GM03348 (cell line): ENCODE measurements at regions not wholly inside any gene's neighbourhood (a gene's known extent, or its start where the extent isn't known, plus 50 kb on each side); places are given as distances from the start of the nearest gene placed in this dataset.
"Not testable (repeated sequence)": the region's sequence is repeated elsewhere in the genome, so short reads cannot be mapped to it uniquely, and the experiment has no call there.

Experiments
- DNase-seq: peaks from one replicate; pipeline ENCODE4 v3.0.0; 2012; ENCODE audit warnings: low spot score

DNA sequence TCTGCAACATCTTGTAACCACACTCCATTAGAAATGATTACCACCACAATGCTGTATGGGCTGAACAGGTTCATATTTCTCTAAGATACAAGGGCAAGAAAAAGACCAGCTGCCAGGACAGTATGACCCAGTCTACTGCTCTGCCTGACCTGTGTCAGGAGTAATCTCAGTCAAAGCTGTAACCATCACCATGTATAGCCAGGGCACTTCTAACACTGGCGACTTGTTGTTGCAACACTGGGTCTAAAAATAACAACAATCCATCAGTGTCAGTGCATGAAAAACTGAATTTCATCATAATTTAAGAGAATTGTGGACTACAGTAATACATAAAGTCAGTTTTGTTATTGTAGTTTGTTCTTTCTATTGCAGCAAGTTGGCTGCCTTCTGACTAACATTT lies 738.6 kb upstream of the ADGRB3 start:
- DNase-seq: no peak

DNA sequence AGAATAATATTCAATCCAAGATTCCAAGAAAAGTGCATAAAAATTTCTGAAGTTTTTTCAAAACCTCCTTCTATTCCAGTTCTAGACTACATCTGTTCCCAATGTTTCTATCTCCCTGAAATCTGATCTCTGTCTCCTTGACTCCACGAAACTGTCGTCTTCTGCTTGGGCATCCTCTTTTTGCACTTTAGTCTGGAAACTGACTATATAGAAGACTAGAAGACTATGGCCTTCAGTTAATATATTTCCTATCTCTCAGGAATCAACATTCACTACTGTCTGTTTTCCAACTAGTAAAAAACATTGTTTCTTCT lies 745.4 kb upstream of the ADGRB3 start:
- no peak for DNase-seq

DNA sequence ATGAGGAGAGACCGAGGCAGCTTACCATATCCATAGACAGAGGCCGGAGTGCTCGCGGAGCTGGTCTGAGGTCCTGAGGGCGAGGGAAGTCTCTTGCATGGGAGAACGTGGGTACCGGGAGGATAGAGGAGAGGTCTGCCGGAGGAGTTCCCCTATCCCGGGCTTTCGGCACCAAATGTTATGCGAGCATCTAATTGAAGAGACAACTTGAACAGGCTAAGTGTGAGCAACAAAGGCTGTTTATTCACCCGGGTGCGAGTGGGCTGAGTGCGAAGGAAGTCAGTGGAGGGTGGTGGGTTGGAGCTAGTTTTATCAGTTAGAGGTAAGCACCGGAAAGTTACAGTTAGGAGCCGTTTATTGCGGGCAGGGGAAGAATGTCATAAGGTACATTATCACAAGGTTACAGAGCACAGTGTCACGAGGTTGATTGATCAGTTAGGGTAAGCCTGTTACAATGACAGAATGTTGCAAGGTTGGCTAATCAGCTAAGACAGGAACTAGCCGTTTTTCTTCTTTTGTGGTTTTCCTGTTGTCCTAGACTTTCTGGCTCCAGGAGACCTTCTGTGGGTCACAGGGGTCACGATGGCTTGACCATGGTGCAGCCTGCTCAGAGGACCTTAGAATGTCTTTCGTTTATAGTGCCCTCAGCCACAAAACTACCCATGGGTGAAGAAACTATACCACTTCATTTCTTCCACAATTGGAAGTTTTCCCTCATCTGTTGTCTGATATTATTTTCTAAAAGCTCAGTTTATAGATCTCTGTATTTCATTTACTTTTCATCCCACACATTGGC lies 746.0 kb upstream of the ADGRB3 start:
- DNase-seq: no peak

DNA sequence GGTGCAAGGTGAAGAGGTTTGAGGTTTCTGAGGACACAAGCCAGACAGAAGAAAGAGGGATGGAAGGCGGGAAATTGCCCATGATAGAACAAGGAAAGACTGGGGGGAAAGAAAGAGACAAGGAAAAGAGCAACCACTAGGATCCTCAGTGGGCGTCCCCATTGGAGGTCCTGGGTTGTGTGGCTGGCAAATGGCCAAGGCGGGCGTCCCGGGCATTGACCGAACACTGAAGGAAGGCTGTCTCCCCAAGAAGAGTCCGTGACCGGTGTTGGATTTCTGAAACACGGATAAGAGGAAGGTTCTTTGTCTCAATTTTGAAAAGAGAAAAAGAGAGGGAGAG lies 746.6 kb upstream of the ADGRB3 start:
- no peak for DNase-seq

DNA sequence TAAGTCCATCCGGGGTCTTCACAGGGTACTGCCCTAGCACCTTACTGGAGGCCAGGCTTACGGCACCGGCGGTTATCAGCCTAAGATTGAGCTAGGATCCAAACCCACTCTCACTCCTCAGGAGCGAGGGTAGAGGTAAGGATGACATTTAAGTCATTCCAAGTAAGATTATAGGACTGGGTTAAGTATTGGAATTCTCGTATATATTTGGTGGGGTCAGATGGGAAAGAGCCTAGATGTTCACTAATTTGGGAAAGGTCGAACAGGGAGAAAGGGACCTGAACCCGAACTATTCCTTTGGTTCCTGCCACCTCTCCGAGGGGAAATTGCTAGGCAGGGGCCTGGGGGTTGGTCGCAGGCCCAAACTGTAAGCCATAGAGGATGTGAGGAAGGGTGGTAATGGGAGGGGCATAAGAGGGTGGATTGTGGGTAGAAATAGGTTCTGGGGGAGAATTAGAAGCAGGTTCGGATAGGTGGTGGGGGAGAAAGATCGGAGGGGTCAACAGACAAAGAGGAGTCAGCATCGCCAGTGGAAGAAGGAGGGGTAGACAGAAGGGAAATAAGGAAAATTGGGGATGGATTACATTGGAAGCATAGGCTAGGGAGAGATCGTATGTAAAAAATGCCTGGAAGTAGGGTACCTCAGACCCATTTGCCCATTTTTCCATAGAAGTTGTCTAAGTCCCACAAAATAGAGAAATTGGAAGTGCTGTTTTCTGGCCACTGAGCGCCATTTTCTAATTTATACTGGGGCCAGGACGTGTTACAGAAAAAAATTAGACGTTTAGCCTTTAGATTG lies 747.1 kb upstream of the ADGRB3 start:
- DNase-seq: no peak

DNA sequence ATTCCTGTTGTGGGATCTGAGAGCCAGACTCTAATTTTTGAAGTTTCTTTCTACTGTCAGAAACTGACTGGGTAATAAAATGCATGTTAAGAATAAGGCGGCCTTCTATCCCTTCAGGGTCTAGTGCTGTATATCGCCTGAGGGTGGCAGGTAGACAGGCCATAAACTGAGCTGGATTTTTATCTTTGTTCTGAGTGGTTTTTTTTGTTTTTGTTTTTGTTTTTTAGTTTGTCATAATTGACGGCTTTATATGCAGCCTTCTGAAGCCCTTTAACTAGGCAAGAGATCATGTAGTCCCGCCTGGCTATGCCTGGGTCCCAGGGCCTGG lies 747.7 kb upstream of the ADGRB3 start:
- no peak for DNase-seq

DNA sequence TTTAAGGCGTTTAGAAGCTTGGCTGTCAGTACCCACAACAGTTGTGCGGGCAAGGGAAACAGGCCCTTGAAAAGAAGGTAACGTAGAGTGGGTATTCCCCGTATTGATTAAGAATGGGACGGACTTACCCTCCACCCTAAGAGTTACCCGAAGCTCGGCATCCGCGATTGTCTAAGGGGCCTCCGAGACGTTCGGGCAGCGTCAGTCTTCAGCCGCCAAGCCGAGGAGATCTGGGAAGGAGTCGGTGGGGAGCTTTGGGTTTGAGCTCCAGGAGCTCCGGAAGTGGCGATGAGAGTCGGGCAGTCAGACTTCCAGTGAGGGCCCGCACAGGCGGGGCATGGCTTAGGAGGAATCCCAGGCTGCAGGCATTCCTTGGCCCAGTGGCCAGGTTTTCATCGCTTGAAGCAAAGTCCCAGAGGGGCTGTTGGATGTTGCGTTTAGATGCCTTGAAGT lies 748.2 kb upstream of the ADGRB3 start:
- DNase-seq: no peak

DNA sequence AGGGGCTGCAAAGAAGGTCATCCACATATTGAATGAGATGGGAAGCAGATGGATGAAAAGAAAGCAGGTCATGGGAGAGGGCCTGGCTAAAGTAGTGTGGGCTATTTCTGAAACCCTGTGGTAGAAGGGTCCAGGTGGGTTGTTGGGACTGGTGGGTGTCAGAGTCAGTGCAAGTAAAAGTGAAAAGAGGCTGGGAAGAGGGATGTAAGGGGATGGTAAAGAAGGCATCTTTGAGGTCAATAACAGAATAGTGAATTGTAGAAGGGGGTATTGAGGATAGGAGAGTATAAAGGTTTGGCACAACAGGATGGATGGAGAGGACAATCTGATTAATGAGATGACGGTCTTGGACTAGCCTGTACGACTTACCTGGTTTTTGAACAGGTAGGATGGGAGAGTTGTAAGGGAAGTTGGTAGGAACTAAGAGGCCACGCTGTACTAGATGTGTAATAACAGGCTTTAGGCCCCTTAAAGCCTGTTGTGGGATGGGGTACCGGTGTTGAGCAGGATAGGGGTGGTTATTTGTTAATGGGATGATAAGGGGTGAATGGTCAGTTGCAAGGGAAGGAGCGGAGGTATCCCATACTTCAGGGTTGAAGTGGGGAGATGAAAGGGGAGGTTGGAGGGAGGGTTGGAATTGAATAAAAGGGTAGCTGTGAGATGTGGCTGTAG lies 748.9 kb upstream of the ADGRB3 start:
- DNase-seq: no peak

DNA sequence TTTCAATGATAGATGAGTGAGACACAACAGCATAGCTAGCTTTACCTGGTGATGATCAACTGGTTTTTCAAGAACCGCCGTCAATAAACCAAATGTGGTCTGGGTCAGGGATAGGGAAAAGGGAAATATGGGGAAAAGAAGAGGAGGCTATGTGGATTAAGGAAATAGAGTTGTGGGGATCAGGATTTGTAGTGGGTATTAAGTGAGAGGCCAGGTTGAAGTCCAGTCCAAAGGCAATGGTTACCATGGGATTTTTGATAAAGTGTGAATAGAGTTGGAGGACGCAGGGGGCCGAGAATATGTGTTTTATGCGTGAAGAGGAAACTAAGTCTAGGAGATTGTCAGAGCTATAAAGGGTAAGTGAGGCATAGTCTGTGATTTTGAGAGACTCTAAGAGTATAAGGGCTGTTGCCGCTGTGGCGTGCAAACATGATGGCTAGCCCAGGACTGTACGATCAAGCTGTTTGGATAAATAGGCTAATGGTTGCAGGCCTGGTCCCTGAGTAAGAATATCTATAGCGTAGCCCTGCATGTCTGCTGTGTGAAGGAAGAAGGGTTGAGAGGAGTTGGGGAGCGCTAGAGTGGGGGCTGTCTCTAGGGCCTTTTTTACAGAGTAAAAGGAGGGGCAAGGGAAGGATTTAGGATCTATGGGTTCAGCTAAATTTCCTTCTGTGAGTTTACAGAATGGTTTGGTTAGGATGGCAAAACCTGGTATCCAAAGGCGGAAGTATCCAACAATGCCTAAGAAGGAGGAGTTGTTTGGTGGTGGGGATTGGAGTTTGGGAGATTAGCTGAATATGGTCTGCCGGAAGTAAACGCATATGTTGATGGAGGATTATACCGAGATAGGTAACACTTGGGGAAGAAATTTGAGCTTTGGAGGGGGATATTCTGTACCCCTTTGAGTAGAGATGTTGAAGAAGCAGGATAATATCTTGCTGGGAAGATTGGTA lies 749.7 kb upstream of the ADGRB3 start:
- no peak for DNase-seq

DNA sequence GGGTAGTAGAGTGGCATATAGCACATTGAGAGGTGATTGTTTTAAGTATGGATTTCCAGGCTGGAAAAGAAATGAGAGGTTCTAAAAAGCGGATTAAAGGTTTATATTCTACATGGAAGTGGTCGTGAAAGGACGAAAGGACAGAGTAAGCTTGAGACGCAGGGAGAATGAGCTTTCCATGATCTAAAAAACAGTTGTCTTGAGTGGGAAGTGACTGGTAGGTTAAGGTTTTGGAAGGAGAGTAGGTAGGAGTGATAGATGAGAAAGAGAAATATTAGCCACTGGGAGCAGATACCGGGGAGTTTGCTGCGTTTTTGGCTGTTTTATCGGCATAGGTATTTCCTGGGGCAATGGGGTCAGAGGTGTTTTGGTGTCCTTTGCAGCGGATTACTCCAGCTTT lies 750.6 kb upstream of the ADGRB3 start:
- no peak for DNase-seq

DNA sequence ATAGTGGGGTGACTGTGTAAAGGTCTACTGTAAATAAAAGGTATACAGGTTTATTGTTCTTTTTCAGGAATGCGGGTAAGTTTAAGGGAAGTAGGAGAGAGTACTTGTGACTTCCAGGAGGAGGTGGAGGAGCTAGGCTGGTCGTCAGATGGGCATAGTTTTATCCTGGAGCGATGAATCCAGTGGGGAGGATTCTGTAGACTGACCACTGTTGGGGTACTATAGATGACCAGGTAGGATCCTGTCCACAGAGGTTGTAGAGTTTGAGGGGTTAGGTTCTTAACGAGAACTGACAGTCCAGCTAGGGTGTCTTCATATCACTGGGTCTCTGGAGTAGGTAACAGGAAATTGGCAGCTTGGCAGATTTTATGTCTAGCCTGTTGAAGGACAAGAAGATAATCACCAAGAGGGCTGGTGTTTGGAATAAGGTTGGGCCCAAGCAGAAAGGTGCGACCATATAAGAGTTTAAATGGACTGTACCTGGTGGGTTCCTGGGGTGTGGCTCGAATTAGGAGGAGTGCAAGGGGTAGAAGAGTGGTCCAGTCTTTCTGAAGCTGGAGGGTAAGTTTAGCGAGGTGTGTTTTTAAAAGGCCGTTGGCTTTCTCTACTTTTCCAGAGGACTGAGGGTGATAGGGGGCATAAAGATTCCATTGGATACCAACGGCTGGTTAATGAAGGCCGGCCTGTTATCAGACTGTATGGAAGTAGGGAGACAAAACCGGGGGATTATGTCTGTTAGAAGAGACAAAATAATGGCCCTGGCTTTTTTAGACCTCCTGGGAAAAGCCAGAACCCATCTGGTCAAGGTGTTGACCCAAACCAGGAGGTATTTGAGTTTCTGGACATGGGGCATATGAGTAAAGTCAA lies 751.3 kb upstream of the ADGRB3 start:
- DNase-seq: no peak

DNA sequence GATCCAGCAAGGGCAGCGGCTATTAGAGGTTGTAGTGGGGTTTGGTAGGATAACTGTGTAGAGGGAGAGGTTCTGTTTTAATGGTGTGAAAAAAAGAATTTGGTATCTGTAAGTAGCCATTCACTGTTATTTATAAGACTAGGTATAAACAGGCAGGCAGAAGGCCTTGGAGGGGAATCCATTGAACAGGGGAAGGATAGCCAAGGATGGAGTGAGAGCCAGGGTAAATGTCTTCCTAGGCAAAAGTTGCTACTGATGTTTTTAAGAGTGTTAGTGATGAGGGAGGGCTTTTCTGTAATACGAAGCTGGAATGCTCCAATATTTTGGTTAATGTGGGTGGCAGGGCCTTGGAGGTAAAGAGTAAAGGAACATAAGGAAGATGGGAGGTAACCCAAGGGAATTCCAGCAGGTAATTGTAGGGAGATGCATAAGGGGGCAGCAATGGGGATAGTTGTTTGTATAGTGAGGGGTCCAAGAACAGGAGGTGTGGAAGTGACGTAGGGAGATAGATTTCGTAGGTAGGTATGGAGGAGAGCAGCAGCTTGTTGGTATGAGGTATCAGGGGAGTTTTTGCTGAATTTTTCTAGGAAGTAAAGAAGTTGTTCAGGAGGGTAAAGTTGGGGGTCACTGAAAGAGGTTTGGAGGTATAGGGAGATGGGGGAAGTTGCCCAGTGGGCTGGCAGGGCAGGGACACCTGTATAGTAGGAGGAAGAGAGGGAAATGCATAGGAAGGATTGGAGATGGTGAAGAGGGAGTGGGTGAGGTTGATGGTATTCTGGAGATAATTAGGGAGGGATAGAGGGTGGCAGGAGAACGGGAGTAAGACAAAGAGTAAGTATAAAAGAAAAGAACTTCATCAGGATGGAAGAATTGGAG lies 752.4 kb upstream of the ADGRB3 start:
- no peak for DNase-seq

DNA sequence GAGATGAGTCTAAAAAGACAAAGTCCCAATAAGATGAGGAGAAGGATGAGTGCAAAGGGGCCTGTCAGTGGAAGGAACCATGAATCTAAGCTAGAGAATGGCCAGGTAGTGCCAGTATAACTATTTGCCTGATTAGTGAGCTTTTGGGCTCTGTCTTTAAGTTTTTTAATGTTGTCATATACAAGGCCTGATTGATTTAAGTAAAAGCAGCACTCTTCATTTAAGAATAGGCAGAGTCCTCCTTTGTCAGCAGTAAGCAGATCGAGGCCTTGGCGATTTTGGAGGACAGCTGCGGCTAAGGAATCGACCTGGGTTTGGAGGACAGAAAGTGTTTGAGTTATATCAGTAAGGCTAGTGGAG lies 753.4 kb upstream of the ADGRB3 start:
- no peak for DNase-seq

DNA sequence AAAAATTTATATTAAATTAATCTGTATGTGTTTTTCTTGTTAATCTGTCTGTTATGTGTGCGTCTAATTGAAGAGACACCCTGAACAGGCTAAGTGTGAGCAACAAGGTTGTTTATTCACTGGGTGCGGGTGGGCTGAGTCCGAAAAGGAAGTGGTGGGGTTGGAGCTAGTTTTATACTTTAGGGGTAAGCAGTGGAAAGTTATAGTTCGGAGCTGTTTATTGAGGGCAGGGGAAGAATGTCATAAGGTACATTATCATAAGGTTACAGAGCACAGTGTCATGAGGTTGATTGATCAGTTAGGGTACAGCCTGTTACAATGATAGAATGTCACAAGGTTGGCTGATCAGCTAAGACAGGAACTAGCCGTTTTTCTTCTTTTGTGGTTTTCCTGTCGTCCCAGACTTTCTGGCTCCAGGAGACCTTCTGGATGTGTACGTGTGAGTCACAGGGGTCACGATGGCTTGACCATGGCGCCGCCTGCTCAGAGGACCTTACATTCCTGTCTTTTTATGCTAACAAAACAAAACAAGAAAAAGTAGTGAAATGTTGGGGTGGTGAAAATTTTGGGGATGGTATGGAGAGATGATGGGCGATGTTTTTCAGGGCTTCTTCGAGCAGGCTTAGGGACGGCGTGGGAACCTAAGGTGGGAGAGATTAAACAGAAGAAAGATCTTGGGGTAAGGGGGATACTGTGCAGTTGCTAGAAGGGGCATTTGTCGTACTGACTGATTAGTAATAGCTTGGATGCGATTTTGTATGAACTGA lies 754.0 kb upstream of the ADGRB3 start:
- no peak for DNase-seq

DNA sequence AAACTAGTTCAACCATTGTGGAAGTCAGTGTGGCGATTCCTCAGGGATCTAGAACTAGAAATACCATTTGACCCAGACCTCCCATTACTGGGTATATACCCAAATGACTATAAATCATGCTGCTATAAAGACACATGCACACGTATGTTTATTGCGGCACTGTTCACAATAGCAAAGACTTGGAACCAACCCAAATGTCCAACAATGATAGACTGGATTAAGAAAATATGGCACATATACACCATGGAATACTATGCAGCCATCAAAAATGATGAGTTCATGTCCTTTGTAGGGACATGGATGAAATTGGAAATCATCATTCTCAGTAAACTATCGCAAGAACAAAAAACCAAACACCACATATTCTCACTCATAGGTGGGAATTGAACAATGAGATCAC lies 754.7 kb upstream of the ADGRB3 start:
- DNase-seq: not testable (repeated sequence)

DNA sequence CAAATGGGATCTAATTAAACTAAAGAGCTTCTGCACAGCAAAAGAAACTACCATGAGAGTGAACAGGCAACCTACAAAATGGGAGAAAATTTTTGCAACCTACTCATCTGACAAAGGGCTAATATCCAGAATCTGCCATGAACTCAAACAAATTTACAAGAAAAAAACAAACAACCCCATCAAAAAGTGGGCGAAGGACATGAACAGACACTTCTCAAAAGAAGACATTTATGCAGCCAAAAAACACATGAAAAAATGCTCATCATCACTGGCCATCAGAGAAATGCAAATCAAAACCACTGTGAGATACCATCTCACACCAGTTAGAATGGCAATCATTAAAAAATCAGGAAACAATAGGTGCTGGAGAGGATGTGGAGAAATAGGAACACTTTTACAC lies 755.2 kb upstream of the ADGRB3 start:
- not testable (repeated sequence) for DNase-seq

DNA sequence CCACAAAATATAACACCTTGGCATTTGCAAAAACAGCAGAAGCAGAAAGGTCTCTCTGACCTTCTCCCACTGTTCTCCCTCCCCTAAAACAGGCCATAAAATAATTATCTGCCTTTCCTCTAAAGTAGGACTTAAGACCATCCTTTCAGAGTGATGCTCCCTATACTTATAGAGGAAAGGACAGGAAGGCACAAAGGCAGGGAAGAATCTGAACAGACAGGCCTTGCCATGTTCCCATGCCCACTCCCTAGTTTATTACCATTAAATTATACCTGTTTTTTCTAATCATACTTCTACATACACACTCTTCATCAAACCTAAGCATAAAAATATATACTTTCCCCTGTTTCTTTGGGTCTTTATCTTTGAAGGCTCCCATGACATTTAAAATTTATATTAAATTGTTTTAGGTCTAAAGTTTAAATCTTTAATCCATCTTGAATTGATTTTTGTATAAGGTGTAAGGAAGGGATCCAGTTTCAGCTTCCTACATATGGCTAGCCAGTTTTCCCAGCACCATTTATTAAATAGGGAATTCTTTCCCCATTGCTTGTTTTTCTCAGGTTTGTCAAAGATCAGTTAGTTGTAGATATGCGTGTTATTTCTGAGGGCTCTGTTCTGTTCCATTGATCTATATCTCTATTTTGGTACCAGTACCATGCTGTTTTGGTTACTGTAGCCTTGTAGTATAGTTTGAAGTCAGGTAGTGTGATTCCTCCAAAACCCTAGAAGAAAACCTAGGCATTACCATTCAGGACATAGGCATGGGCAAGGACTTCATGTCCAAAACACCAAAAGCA lies 755.8 kb upstream of the ADGRB3 start:
- not testable (repeated sequence) for DNase-seq

DNA sequence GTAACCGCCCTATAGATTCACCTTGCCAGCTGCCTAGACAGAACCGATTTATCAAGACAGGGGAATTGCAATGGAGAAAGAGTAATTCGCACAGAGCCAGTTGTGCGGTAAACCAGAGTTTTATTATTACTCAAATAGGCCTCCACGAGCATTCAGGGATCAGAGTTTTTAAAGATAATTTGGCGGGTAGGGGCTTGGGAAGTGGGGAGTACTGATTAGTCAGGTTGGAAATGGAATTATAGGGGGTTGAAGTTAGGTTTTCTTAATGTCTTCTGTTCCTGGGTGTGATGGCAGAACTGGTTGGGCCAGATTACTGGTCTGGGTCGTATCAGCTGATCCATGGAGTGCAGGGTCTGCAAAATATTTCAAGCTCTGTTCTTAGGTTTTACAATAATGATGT lies 756.9 kb upstream of the ADGRB3 start:
- DNase-seq: not testable (repeated sequence)

DNA sequence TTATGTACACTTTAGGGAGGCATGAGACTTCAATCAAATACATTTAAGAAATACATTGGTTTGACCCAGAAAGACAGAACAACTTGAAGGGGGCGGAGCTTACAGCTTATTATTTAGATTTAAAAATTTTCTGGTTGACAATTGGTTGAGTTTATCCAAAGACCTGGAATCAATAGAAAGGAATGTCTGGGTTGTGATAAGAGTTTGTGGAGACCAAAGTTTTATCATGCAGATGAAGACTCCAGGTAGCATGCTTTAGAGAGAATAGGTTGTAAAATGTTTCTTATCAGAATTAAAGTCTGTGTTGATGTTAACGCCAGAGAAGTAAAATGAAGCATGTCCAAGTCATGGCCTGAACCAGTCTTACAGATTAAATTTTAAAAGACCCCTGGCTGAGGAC lies 757.8 kb upstream of the ADGRB3 start:
- DNase-seq: no peak
